ENCODE measurements at regions not wholly inside any gene's neighbourhood (a gene's known extent, or its start where the extent isn't known, plus 50 kb on each side); places are given as distances from the start of the nearest gene placed in this dataset.

- TF ChIP-seq ZBTB43 (CRISPR knock-in tag; IDR thresholded peaks at IDR 0.05) (no peak), ZNF561 (CRISPR knock-in tag; conservative IDR thresholded peaks at IDR 0.05) (no peak), NCOA6 (IDR thresholded peaks at IDR 0.05) (no peak), SOX6 (IDR thresholded peaks at IDR 0.05) (no peak)
- TF ChIP-seq, protein P1, sequence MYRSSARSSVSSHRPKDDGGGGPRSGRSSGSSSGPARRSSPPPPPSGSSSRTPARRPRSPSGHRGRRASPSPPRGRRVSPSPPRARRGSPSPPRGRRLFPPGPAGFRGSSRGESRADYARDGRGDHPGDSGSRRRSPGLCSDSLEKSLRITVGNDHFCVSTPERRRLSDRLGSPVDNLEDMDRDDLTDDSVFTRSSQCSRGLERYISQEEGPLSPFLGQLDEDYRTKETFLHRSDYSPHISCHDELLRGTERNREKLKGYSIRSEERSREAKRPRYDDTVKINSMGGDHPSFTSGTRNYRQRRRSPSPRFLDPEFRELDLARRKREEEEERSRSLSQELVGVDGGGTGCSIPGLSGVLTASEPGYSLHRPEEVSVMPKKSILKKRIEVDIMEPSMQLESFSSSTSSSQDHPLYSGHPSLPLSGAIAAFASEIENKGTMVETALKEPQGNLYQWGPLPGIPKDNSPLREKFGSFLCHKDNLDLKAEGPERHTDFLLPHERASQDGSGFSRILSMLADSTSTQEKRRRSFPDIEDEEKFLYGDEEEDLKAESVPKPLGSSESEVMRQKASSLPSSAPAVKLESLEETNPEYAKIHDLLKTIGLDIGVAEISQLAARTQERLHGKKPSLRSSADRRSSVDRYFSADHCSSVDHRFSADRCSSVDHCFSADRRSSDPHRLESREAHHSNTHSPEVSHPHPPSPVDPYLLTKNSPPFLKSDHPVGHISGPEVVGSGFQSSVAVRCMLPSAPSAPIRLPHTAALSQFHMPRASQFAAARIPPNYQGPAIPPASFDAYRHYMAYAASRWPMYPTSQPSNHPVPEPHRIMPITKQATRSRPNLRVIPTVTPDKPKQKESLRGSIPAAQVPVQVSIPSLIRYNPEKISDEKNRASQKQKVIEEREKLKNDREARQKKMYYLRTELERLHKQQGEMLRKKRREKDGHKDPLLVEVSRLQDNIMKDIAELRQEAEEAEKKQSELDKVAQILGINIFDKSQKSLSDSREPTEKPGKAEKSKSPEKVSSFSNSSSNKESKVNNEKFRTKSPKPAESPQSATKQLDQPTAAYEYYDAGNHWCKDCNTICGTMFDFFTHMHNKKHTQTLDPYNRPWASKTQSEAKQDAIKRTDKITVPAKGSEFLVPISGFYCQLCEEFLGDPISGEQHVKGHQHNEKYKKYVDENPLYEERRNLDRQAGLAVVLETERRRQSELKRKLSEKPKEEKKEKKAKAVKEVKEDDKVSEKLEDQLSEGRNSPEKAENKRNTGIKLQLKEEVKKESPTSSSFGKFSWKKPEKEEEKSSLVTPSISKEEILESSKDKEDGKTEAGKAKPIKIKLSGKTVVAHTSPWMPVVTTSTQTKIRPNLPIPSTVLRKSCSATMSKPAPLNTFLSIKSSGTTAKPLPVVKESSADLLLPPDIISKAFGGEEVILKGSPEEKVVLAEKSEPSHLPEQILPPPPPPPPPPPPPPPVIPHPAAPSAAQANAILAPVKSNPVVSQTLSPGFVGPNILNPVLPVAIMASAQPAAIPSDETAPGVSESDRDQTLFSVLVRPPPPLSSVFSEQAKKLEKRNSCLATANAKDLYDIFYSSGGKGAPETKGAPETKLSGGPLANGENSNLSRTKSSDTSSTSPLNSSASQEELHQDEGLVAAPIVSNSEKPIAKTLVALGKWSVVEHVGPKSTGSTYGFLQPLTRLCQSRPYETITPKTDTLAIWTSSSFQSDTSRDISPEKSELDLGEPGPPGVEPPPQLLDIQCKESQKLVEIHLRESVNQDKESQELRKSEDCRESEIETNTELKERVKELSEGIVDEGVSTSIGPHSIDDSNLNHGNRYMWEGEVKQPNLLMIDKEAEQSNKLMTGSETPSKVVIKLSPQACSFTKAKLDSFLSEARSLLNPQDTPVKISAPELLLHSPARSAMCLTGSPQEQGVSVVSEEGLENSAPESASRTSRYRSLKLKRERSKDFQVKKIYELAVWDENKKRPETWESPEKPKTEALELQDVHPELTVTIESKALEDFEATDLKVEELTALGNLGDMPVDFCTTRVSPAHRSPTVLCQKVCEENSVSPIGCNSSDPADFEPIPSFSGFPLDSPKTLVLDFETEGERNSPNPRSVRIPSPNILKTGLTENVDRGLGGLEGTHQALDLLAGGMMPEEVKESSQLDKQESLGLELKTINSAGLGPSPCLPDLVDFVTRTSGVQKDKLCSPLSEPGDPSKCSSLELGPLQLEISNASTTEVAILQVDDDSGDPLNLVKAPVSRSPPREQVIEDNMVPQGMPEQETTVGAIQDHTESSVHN (IDR thresholded peaks at IDR 0.05; ENCODE audit: borderline replicate concordance in 1 of 2, low read depth in 1 of 2), result no peak
- TF ChIP-seq, protein P2, sequence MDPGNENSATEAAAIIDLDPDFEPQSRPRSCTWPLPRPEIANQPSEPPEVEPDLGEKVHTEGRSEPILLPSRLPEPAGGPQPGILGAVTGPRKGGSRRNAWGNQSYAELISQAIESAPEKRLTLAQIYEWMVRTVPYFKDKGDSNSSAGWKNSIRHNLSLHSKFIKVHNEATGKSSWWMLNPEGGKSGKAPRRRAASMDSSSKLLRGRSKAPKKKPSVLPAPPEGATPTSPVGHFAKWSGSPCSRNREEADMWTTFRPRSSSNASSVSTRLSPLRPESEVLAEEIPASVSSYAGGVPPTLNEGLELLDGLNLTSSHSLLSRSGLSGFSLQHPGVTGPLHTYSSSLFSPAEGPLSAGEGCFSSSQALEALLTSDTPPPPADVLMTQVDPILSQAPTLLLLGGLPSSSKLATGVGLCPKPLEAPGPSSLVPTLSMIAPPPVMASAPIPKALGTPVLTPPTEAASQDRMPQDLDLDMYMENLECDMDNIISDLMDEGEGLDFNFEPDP (CRISPR knock-in tag; IDR thresholded peaks at IDR 0.05), result no peak
Measured at GRCh38 chr14:92264195-92264594, 58.8 kb upstream of the SLC24A4 start (continued).

Measured in K562 (cell line).